HG03439 (cell line): ENCODE measurements at regions not wholly inside any gene's neighbourhood (a gene's known extent, or its start where the extent isn't known, plus 50 kb on each side); places are given as distances from the start of the nearest gene placed in this dataset.
"Not testable (repeated sequence)": the region's sequence is repeated elsewhere in the genome, so short reads cannot be mapped to it uniquely, and the experiment has no call there.

Experiments used
- ATAC-seq: cut with Tn5 transposase; IDR thresholded peaks from one replicate; pipeline ENCODE4 v1.9.1; 2021; ENCODE audit warnings: mild to moderate bottlenecking, moderate library complexity; ENCODE audit not compliant: unreplicated experiment

DNA sequence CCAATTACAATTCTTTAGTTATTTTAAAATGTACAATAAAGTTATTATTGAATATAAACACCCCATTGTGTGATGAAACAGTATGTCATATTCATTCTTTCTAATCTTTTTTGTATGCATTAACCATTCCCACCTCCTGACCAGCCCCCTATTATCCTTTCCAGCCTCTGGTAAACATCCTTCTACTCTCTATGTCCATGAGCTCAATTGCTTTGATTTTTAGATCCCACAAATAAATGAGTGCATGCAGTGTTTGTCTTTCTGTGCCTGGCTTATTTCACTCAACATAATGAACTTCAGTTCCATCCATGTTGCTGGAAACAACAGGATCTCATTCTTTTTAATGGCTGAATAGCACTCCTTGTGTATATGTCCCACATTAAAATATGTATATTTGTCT is 1858.9 kb upstream of the C9orf72 start:
- no peak for ATAC-seq

DNA sequence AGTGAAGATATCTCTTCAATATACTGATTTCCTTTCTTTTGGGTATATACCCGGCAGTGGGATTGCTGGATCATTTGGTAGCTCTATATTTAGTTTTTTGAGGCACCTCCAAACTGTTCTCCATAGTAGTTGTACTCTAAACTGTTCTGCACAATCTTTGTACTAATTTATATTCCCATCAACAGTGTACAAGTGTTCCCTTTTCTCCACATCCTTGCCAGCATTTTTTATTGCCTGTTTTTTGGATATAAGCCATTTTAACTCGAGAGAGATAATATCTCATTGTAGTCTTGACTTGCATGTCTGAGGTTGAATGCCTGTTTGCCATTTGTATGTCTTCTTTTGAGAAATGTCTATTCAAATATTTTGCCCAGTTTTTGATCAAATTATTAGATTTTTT is 1859.4 kb upstream of the C9orf72 start:
- ATAC-seq, result not testable (repeated sequence)

DNA sequence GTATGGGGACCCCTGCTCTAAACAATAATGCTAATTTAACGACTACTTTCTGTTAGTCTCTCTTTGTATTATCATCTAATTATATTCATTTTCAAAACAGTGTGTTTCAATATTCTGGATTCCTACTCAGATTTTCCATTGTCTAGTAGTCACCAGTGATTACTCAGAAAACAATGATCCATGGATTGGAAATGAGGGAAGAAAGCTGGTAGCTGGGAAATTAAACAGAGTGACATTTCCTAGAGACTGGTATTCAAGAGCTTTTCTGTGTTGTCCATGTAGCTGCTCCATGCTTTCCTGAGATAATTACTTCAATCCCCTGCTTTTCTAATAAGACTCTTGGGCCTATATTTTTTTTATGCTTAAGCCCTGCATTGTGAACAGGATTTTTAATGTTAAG is 1862.1 kb upstream of the C9orf72 start:
- ATAC-seq, result no peak

DNA sequence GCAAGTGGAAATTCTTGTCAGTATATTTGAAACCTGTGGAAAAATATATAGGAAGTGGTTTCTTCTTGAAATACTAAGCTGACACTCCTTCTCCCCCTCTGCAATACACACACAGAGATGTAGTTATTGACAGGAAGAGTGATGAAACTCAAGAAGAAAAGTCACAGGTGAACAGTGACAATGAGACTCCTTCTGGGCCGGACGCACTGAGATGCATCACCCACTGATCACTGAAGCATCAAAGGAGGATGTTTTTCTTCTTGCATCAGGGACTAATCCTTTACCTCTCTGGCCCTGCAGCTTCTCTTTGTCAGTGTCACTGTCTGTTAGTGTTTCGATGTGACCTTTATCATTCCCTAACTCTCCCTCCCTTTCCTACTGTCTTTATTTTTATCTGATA is 1864.2 kb upstream of the C9orf72 start:
- no peak for ATAC-seq

DNA sequence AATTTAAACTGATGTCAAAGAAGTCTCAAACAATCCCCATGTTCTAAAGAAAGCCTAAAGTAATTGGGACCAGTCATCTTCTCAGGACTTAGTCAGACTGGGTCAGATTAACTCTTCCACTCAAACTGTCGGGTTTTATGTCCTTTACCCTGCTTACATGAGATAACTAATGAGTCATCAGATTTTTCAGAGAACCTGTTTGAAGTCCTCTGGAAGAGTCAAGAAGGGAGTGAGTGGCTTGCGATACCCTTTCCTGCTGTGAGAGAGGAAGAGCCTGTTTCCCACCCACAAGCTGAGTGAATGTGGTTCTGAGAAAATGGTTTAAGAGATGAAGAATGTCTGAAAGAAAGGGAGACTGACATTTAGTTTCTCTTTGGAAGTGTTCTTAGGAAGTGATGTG is 1866.7 kb upstream of the C9orf72 start:
- no peak for ATAC-seq

DNA sequence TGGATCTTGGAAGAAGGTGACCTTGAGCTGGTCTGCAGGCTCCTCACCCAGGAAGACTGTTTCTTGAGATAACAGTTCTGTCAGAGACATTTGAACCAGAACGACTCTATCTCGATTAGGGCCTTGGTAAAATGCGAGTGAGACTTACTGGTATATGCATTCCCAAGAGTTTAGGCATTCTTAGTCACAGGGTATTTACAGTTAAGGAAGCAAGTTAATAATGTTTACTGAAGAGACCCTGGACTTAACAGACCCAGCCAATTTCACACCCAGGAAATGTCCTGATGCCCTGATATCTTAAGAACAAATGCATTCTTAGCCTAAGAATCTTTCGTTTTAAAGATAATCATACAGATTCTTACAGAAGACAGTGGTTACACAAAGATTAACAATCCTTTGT is 1867.2 kb upstream of the C9orf72 start:
- no peak for ATAC-seq

DNA sequence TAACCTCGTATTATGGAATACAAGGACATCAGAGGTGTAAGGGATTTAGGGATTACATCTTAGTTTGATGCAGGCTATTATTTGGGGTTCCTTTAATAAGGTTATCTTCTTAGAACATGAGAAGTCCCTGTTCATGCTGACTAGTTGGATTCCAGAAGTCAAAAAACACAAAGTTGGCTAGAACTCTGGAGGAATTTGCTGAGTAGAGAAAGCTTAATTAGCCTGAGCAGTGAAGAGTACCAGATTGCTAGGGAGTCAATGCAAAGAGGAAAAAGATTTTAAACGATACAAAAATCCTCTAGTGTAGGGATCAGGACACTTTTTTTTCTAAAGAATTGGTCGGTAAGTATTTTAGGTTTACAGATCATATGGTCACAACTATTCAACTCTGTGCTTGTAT is 1872.5 kb upstream of the C9orf72 start:
- ATAC-seq, result no peak

DNA sequence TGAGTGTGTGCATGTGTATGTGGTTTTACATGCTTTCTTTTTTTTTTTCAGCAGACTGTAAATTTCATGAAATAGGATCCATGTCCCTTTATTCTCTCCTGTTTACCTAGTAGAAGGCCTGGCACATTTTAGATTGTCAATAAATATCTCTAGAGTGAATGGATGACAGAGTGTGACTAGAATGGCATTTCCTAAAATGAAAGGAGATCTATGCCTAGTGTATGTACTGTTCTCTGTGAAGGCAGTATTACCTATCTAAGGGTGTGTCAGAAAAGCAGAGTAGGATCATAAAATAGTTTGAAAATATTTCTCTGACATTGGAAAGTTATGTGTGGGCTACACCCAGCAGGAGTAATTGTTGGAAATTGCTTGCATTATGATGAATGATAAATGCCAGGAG is 1876.0 kb upstream of the C9orf72 start:
- ATAC-seq, result no peak

DNA sequence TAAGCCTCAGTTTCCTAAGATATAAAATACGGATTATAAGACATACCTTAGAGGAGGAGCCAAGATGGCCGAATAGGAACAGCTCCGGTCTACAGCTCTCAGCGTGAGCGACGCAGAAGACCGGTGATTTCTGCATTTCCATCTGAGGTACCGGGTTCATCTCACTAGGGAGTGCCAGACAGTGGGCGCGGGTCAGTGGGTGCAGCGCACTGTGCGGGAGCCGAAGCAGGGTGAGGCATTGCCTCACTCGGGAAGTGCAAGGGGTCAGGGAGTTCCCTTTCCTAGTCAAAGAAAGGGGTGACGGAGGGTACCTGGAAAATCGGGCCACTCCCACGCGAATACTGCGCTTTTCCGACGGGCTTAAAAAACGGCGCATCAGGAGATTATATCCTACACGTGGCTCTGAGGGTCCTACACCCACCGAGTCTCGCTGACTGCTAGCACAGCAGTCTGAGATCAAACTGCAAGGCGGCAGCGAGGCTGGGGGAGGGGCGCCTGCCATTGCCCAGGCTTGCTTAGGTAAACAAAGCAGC is 1877.1 kb upstream of the C9orf72 start:
- not testable (repeated sequence) for ATAC-seq

DNA sequence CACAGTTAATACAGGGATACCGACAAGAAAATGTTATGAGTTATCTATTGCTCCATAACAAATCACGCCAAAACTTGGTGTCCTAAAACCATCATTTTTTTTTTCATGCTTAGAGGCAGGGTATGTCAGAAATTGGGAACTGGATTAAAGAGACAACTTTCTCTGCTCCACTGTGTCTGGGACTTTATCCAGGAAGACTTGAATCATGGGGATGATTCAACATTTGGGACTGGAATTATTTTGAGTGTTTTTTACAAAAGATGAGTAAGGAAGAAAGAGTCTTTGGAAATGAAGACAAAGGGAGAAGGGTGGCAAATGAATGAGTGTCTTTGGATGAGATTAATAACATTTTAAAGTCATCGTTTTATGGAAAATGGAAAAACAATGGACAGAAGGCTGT is 1883.7 kb upstream of the C9orf72 start:
- ATAC-seq, result no peak

DNA sequence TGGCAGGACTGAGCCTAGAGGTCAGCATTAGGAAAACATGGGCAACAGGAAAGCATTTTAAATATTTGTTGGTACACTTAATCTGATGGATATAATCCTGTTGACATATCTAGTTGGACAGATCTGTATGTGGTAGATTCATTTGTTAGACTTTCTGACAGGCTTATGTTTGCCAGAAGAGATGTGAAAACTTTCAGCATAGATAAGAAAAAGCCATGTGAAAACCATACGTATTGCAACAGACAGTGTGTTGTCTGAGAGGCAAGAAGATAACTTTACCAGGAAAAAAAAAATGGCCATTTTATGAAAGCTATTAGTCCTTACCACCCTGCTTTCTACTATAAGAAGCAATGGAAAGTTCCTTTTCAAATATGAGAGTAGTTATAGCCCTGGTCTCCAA is 1902.2 kb upstream of the C9orf72 start:
- ATAC-seq, result no peak

DNA sequence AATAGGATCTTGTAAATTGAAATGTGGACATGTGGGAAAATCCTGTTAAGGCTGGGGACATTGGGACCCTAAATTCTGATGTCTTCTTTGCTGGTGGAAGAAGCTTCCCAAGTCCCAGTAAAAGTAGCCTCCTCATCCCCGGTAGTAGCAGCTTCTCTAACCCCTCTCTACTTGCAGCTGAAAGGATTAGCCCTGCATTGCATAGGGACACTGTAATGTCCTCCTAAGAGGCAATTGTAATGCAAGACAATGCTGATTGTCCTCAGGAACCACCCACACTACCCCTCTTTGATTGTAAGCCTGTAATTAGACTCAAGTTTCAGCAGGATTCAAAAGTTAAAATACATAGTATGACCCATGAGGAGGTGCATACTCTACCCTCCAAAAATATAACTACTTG is 1938.4 kb upstream of the C9orf72 start:
- no peak for ATAC-seq

DNA sequence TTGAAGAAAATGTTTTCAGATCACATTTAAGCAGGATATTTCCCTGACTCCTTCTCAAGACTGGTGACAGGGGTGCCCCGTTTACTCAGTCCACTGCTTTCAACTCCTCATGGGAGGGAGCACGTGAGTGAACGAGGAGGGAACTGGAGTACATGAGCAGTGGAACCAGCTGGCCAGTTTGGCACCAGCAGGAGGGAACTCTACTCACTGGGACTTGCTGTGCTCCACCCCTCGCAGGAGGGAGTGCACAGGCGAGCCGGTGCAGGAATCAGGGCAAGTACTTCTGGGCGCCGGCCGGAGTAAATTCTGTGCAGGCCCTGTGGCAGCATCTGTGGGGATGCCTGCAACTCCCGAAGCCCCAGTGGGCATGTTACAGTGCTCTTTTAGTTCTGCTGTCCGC is 1941.1 kb upstream of the C9orf72 start:
- no peak for ATAC-seq

DNA sequence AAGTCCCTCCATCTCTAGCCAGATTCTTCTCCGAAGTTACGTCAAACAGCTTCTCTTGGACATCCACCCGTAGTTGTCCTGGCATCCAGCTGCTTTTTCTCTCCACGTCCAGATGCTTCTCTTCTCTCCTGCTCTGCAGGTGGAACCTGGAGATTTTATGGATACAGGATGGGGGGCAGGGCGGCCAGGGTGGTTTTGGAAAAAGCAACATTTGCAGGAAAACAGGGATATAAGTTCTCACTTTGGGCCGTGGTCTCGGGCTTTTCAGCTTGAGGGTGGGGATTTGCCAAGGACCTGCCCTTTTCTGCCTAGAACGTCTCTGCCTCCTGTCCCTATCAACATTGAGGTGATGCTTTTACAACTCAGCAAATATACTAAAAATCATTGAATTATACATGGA is 1941.6 kb upstream of the C9orf72 start:
- ATAC-seq, result no peak

DNA sequence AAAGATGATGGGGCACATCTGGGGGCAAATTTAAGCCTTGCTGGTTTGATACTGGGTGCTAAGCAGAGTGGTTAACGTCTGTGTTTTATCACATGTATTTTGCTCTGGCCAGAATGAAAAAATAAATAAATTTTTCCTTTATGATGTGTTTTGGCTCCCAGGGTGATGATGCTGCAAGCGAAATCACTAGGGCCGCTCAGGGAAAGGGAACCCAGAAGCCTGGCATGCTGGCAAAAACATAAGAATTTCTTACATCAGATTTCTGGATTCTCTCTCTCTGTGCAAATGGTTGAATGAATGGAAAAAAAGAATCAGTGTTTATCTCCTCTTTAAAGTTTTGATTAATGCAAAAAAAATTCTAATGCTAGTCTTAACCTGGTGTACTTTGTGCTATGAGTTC is 1975.2 kb upstream of the C9orf72 start:
- ATAC-seq, result no peak

DNA sequence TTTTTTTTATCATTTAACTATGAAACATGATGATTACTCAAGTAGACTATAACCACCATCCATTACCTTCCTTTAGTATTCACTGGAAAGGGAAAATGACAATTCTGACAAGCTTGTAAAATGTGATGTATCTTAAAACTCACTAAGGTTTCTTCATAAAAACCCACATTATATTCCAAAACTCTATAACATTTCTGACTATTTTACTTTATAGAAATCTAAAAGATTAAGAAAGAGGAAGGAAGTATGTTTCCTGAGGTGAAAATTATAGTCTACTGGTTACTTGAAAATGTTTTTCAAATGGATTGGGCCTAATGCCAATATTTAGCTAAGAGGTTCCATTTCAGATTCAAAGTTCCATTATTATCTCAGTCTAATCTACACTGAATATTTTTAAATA is 1982.2 kb upstream of the C9orf72 start:
- ATAC-seq, result no peak

DNA sequence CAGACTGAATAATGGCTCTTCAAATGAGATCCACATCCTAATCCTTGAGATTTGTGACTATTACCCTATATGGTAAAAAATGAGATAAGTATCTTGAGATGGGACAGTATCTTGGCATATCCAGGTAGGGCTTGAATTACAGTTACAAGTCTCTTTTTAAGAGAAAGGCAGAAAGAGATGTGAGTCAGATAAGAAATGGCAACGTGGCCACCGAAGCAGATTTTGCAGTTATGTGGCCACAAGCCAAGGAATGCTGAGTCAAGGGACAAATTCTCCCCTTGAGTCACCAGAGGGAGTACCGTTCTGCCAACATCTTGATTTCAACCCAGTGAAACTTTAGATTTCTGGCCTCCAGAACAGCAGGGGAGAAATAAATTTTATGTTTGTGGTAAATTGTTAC is 1983.0 kb upstream of the C9orf72 start:
- ATAC-seq, result no peak

DNA sequence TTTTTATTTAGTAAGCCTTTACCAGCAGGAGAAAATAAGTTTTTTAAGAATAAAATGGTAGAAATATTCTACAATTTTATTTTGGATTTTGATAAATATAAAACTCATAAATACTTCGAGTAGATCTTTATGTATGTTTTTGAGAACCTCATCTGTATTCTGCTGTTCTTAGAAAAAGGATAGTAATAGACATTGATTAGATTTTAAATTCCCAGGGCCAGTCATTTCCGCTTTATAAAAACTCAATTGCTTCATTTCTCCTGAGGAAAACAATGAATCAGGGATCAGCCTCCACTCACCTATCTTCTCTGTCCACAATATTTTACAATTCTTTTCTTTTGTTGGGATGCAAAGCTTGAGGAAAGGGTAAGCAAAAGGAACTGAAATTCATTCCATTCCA is 1983.5 kb upstream of the C9orf72 start:
- no peak for ATAC-seq

DNA sequence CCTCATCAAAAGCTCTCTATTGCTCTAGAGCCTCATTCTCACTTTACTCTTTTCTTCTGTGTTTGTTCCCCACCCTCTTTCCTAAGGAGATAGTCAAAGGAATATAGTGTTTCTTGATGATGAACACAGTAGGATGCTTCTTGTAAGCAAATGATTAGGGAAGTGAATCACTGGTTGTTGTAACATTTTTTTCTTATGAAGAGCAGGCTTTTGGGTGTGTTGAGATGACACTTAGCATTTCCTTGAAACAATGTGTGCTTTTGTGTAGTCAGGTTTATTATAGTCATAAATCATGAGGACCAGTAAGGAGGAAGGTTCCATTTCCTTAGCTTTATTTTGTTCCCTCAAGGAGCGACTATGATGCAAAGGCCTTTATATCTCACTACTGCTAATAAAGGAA is 1991.3 kb upstream of the C9orf72 start:
- ATAC-seq, result no peak

DNA sequence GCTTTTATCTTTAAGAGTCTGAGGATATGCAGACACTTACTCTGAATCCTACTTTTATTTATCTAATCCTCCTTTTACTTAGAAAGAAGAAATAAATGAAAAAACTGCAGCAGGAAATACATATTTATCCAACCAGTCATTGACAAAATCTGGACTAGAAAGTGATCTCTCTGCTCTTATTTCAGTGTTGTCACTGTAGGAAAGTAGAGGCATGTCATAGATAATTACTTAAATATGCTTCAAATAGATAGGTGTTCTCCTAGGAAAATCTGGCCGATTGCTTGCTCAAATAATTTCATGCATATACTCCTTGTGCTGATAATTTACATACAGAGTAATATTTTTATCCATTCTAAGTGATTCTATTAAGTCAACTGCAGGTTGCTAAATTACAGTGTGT is 2001.9 kb upstream of the C9orf72 start:
- ATAC-seq, result no peak

DNA sequence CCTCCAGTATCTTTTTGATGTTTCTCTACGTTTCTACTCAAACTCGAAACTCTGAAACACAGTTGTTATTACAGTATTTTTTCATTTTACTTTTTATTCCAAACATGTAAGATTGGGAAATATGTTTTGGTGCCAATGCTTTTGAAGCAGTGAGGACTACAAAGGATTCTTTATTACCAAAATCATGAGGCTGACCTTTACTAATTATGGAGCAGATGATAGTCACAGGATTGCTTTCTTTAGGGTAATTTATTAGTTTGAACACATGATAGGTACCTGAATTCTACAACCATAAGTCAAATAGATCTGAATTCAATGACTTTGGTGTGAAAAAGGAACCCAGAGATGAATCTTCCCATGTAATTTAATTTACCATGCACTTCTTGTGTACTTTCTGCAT is 2015.1 kb upstream of the C9orf72 start:
- ATAC-seq, result no peak

DNA sequence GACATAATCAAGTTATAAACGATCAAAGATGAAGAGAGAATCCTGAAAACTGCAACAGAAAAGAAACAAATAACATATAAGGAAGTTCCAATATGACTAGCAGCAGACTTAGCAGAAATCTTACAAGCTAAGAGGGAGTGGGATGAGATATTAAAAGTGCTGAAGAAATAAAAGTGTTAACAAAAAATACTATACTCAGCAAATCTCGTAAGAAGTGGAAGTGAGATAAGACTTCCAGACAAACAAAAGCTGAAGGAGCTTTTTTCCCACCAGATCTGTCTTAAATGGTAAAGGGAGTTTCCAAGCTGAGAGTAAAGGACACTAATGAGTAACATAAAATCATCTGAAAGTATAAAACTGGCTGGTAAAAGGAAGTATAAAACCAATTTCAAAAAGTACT is 2036.0 kb upstream of the C9orf72 start:
- no peak for ATAC-seq

DNA sequence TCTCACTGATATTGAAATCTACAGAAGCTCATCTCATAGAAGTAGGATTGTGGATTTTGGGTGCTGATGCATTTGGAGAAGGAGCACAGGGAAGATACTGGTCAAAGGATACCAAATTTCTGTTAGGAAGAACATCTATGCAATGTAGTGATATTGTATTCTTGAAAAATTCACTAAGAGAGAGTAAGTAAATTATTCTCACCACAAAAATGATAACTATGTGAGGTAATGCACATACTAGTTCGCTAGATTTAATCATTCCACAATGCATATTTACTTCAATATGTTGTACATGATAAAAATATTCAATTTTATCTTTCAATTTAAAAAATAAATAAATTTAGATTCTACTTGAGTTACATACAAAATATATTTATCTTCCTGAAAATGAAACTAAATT is 2040.5 kb upstream of the C9orf72 start:
- ATAC-seq, result no peak

DNA sequence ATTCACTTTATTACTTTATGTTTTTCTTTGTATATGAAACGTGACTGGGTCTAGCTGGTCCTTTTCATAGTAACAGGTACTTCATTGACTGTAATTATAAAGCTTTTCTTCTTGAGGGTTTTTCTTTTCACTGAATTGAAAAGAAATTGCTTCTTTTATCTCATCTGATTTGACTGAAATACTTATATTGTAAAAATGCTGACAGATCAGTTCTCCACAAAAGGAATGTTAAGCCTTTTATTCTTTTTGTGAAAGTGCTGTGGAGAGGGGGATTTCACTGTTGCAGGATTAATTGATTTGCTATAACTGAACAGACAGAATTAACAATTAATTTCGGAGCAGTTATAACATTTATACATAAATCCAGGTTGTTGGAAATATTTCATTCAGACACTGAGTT is 2043.6 kb upstream of the C9orf72 start:
- ATAC-seq, result no peak
